ENCODE measurements at regions not wholly inside any gene's neighbourhood (a gene's known extent, or its start where the extent isn't known, plus 50 kb on each side); places are given as distances from the start of the nearest gene placed in this dataset.

GRCh38 chr3:28615971-28616370 lies 267.3 kb upstream of the AZI2 start:
- no peak for TF ChIP-seq CTCF (IDR thresholded peaks at IDR 0.05)
- no peak for TF ChIP-seq POLR2A (IDR thresholded peaks at IDR 0.05; ENCODE audit: low read depth)

All from esophagus muscularis mucosa (tissue), 3 donors.